ENCODE measurements at regions not wholly inside any gene's neighbourhood (a gene's known extent, or its start where the extent isn't known, plus 50 kb on each side); places are given as distances from the start of the nearest gene placed in this dataset.

- H3K27me3 ChIP-seq (ENCODE audit: insufficient read depth, low read depth): no peaks in the 10 kb centered on the region
- no peak overlapping the region for H3K4me2 ChIP-seq
- no peak overlapping the region for H3K27ac ChIP-seq
- TF ChIP-seq CTCF (conservative IDR thresholded peaks at IDR 0.05; ENCODE audit: low read depth, low read length): no peak
- no peaks in the 10 kb centered on the region for H3K79me2 ChIP-seq (ENCODE audit: insufficient read depth, low read depth)
- no peak overlapping the region for H3K9ac ChIP-seq
- H3K4me1 ChIP-seq (ENCODE audit: low read depth, poor library complexity, severe bottlenecking): no peaks in the 10 kb centered on the region
- H3K4me3 ChIP-seq (IDR thresholded peaks at IDR 0.05; ENCODE audit: insufficient read depth, low read depth, low read length): no peak overlapping the region
- H2AFZ ChIP-seq (ENCODE audit: low read depth): no peak overlapping the region
- H3K36me3 ChIP-seq (ENCODE audit: insufficient read depth): no peaks in the 10 kb centered on the region
- no peaks in the 10 kb centered on the region for H4K20me1 ChIP-seq (ENCODE audit: insufficient read depth)
Observed at GRCh38 chr2:129205176-129205575, 774.3 kb upstream of the RAB6C start.

- no peak for TF ChIP-seq CTCF (conservative IDR thresholded peaks at IDR 0.05; ENCODE audit: low read depth, low read length)
- H3K36me3 ChIP-seq (ENCODE audit: insufficient read depth): no peaks in the 10 kb centered on the region
Observed at GRCh38 chr2:129205766-129206165, 773.7 kb upstream of the RAB6C start.

GRCh38 chr2:129212299-129212958 lies 767.0 kb upstream of the RAB6C start:
- no peak overlapping the region for H3K9ac ChIP-seq
- H3K27me3 ChIP-seq (ENCODE audit: insufficient read depth, low read depth): no peaks in the 10 kb centered on the region
- no peak overlapping the region for H3K4me3 ChIP-seq (IDR thresholded peaks at IDR 0.05; ENCODE audit: insufficient read depth, low read depth, low read length)
- H2AFZ ChIP-seq (ENCODE audit: low read depth): no peak overlapping the region
- H3K79me2 ChIP-seq (ENCODE audit: insufficient read depth, low read depth): no peaks in the 10 kb centered on the region
- H3K4me1 ChIP-seq (ENCODE audit: low read depth, poor library complexity, severe bottlenecking): no peaks in the 10 kb centered on the region
- no peak for TF ChIP-seq CTCF (conservative IDR thresholded peaks at IDR 0.05; ENCODE audit: low read depth, low read length)
- no peak overlapping the region for H3K4me2 ChIP-seq
- H4K20me1 ChIP-seq (ENCODE audit: insufficient read depth): no peaks in the 10 kb centered on the region
- H3K27ac ChIP-seq: no peak overlapping the region
- H3K36me3 ChIP-seq (ENCODE audit: insufficient read depth): no peaks in the 10 kb centered on the region

More at GRCh38 chr2:129205766-129206165, 773.7 kb upstream of the RAB6C start:
- Histone ChIP-seq H3K79me2 (ENCODE audit: insufficient read depth, low read depth) (no peaks in the 10 kb centered on the region), H3K4me2 (no peak overlapping the region), H3K4me3 (IDR thresholded peaks at IDR 0.05; ENCODE audit: insufficient read depth, low read depth, low read length) (no peak overlapping the region), H2AFZ (ENCODE audit: low read depth) (no peak overlapping the region), H4K20me1 (ENCODE audit: insufficient read depth) (no peaks in the 10 kb centered on the region), H3K27me3 (ENCODE audit: insufficient read depth, low read depth) (no peaks in the 10 kb centered on the region), H3K27ac (no peak overlapping the region), H3K4me1 (ENCODE audit: low read depth, poor library complexity, severe bottlenecking) (no peaks in the 10 kb centered on the region), H3K9ac (no peak overlapping the region)

GRCh38 chr2:129224022-129224421 lies 755.4 kb upstream of the RAB6C start:
- Histone ChIP-seq H3K79me2 (ENCODE audit: insufficient read depth, low read depth) (no peaks in the 10 kb centered on the region), H3K9ac (no peak overlapping the region), H2AFZ (ENCODE audit: low read depth) (no peak overlapping the region), H3K4me2 (no peak overlapping the region), H3K4me1 (ENCODE audit: low read depth, poor library complexity, severe bottlenecking) (no peaks in the 10 kb centered on the region), H4K20me1 (ENCODE audit: insufficient read depth) (no peaks in the 10 kb centered on the region), H3K4me3 (IDR thresholded peaks at IDR 0.05; ENCODE audit: insufficient read depth, low read depth, low read length) (no peak overlapping the region), H3K36me3 (ENCODE audit: insufficient read depth) (no peaks in the 10 kb centered on the region), H3K27me3 (ENCODE audit: insufficient read depth, low read depth) (no peaks in the 10 kb centered on the region), H3K27ac (no peak overlapping the region)
- no peak for TF ChIP-seq CTCF (conservative IDR thresholded peaks at IDR 0.05; ENCODE audit: low read depth, low read length)

Data from KMS-11 (cell line).